ENCODE measurements at regions not wholly inside any gene's neighbourhood (a gene's known extent, or its start where the extent isn't known, plus 50 kb on each side); places are given as distances from the start of the nearest gene placed in this dataset.

DNA sequence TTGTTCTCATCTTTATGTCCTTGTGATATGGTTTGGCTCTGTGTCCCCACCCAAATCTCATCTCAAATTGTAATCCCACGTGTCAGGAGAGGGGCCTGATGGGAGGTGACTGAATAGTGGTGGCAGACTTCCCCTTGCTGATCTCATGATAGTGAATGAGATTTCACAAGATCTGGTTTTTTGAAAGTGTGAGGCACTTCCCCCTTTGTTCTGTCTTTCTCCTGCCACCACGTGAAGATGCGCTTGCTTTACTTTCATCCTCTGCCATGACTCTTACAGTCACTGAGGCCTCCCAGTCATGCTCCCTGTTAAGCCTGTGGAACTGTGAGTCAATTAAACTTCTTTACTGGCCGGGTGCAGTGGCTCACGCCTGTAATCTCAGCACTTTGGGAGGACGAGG lies 161.0 kb downstream of the HERPUD2 start:
- no peak for DNase-seq (ENCODE audit: low read depth)

DNA sequence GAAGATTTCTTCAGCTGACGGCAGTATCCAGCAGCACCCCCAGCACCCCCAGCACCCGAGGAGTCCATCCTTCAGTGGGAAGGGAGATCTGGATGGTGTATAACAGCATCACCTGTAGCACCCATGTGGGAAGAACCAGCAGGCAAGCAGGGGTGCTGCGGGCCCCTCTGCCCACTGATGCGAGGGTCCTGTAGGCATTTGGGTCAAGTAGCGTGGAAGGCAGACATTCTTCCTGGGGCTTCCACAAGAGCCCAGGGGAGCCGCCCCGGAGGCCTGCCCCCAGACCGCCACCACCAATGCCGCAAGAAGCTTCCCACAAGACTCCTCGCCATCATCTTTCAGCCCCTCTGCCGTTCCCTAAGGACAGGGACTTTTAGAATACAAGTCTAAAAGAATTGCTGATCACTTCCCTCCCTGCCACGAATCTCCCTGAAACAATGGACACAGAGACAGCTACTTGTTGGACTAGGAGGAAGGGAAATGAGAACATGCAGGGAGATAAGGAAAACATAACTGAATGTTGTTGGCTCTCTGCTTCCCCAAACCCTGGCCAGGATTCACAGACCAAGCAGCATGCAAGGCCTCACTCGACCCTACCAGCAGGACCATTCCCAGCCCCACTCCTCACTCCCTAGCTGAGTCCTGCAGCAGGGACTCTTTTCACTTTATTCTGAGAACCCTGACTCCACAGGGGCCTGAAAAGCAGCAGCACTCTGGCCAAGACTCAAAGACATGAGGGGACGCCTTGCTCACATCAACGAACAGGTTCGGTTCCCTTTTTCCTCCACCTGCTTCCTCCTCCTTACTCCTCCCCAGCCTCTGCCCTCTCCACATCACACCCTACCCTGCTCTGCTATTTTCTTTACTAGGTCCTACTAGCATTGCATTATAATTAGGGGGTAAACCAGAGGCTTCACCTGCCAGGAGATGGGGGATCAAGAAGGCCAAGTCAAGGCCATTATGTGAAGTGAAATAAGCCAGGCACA lies 164.5 kb downstream of the HERPUD2 start:
- no peak for DNase-seq (ENCODE audit: low read depth)

DNA sequence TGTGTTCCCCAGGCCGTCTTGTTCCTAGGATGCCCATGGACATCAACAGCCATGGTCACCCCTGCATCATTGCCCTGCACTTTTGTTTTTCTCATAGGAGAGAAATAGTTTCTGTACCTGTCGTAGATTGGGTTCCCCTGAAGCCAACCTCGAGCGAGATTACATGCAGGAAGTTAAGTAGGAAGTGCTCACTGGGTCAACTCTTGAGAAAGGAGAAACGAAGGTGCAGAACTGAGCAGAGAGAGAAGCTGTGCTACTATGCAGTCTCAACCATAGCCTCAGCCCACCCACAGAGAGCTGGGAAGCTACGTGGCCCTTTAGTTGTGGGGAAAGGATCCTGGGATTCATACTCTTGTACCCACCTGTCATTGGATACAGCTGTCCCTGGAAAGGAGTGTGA lies 165.2 kb downstream of the HERPUD2 start:
- DNase-seq (ENCODE audit: low read depth): no peak

DNA sequence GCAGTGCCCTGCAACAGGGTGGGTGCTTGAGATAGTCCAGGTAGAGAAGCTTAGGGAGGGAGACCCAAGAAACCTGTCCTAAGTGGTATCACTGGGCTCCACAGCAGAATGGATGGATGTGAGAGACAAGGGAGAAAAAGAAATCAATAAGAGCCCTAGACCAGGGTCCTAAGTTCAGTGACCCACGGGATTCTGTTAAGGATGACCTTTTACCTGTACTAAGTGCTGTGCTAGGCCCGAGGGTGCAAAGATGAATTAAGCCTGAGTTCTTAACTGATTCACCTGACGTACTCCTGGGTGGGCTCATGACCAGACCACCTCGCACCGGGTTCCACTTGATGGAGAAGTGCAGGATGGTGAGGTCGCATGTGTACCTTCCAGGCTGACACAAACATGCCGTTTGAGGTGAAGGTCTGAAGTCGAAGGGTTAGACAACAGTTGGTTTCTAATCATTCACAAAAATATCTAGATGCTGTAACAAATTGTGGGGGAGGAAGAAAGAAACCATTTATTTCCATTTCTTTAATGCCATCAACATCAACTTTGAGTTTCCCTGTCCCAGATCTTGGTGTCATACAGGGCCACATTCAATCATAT lies 166.5 kb downstream of the HERPUD2 start:
- no peak for DNase-seq (ENCODE audit: low read depth)

DNA sequence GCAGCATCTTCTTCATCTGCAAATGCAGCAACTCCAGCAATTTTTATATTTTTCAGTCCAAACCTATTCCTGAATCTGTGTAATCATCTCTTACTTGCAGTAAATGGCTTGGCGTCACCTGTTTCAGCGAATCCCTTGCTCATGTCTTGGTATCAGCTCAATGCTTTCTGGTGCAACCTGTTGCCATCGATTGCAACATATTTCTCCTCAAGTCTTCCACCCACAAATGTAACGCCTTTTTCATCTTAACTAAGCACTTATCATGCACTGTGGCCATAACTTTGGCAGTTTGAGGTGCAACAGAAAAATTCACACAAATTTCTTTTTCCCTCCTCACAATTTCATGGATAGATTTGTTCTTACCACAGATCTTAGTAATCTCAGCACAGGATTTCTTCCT lies 168.3 kb downstream of the HERPUD2 start:
- no peak for DNase-seq (ENCODE audit: low read depth)

DNA sequence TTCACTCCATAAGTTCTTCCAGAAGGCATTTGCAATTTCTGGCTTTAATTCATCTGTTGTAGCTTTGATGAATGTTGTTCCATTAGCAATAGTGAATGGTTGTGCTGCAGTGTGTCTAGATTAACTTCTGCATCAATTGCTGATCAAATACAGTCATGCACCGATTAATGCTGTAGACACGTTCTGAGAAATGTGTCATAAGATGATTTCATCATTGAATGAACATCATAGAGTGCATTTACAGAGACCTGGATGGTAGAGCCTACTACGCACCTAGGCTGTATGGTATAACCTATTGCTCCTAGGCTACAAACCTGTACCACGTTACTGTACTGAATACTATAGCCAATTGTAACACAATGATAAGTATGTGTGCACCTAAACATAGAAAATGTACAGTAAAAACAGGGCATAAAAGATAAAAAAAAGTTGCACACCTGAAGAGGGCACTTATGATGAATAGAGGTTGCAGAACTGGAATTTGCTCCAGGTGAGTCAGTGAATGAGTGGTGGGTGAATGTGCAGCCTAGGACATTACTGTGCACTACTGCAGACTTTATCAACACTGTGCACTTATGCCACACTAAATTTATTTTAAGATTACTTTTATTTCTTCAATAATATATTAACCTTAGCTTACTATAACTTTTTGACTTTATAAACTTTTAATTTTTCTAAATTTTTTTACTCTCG lies 170.7 kb downstream of the HERPUD2 start:
- no peak for DNase-seq (ENCODE audit: low read depth)

DNA sequence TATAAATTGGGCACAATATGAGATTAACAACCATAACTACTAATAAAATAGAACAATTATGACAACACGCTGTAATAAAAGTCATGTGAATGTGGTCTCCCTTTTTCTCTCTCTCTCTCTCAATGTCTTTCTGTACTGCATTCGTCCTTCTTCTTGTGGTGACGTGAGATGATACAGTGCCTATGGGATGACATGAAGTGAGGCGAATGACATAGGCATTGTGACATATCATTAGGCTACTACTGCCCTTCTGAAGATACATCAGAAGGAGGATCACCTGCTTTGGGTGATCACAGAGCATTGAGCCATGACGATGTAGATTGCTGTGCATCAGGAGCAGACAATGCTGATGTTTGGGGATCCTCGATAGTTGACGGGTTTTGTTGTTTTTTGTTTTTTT lies 171.6 kb downstream of the HERPUD2 start:
- no peak for DNase-seq (ENCODE audit: low read depth)

DNA sequence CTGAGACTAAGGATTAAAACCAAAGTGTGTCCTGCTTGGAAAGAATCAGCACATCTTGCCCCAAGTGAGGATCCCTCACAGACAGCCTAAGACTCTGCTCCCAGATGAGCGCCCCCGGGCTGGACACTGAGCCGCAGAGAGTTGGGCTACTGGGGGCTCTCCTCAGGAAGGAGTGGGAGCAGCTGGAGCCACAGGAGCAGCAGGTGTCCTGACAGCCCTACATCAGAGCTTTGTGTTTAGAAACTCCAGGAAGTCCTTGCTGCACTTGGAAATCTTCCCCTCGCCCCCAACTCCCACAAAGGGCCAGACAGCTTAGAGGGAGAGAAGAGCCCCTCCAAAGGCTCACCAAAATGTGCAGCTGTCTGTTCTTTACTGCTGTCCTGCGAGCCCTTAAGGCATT lies 172.2 kb downstream of the HERPUD2 start:
- no peak for DNase-seq (ENCODE audit: low read depth)

DNA sequence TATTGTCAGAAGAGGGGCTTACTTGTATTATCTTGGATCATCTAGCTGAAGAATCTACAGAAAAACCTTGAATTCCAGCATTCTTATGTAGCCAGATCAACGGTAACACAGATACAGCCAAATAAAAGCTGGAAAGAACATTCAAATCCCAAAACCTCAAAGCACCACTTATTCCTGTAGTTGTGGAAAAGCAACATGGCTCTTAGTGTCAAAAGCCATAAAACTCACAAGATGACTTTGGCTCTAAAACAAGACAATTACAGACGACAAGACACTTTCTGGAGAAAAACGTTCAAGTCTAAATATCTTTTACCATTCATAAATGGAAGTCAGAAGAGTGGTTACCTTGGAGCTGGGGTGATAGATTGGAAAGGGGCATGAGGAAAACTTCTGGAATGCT lies 173.0 kb downstream of the HERPUD2 start:
- no peak for DNase-seq (ENCODE audit: low read depth)

DNA sequence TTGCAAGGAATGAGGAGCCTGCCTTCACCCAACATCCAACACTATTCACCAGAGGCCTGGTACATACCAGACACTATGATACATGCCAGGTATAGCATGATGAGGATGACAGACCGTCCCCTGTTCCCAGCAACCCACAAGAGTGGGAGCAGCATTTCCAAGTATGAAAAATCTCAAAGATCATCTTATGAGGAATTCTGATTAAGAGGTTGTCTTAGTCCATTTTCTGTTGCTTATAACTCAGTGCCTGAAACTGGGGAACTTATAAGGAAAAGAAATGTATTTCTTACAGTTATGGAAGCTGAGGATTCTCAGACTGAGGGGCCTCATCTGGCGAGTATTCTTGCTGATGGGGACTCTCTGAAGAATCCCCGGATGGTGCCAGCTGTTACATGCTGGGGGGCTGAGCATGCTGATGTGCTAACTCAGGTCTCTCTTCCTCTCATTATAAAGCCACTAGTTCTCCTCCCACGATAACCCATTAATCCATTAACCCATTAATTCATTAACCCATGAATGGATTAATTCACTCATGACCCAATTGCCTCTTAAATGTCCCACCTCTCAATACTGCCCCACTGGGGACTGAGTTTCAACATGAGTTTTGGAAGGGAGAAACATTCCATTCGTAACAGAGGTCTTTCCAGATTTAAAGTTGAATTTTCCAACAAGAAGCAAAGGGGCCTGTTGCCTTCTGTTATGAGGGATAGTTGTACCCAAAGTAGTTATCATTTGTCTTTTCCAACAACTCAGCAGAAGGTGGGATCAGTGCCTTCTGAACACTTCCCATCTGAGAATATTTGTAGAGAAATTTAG lies 173.9 kb downstream of the HERPUD2 start:
- DNase-seq (ENCODE audit: low read depth): no peak

DNA sequence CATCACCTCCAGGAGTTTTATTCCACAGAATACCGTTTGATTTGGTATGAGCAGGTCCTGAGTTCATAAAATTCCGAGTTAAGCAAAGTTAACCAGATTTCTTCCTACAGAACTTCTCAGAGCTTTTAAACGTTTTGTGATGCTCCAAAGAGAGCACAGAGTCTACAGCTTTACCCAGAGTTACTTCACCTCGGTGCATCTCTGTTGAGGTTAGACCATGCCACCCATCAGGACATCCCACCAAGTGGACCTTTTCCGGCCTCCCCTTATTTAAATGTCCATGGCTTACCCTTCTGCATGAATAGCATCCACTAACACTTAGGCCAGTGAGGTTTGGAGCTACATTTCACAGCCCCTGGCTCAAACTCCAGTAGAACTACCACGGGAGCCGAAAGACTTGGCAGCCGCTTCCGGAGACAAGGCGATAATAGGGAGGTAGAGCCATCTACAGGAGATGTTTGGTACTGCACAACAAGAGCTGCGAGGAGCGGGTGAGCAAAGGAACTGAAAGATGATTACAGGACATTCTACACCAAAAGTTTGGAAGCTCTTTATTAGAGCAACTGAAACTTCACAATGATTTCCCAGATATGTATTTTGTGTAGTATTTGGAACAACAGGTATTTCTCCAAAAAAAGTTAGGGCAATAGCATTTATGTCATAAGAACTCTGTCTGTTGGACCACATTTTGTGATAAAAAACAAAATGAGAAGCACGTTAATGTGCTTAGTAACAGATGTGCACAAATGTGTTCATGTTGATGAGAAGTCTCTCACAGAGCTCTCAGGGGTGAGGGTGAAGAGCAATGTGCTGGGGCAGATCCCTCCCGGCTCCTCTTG lies 174.7 kb downstream of the HERPUD2 start:
- peak; percentile 40 for DNase-seq (ENCODE audit: low read depth)

DNA sequence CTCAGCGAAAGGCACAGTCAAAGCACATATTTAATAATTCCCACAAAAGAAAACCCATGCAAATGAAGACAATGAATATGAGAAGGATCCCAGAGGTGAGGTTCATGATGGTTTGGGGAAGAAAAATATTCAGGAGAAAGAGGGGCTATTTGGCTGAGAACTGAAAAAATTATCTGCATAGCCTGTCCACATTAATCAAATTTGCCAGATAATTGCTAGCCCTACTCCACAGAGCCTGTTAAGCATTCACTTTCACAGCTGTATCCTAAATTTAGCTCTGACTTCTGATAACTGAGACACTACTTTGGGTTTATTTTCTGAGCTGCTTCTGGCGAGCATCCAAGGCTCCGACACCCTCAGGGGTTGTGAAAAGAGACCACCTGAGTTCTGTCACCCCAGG lies 176.2 kb downstream of the HERPUD2 start:
- DNase-seq (ENCODE audit: low read depth): no peak

DNA sequence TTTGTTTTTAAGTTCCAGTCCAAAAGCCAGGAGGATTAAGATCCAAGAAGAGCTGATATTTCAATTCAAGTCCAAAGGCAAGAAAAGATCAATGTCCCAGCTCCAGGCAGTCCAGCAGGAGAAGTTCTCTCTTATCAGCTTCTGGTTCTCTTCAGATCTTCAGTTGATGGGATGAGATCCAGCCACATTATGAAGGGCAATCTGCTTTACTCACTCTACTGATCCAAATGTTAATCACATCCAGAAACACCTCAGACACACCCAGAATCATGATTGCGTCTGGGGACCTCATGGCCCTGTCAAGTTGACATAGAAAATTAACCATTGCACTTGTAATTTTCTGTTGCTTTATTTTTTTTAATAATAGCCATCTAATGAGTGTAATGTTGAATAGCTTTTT lies 178.4 kb downstream of the HERPUD2 start:
- no peak for DNase-seq (ENCODE audit: low read depth)

DNA sequence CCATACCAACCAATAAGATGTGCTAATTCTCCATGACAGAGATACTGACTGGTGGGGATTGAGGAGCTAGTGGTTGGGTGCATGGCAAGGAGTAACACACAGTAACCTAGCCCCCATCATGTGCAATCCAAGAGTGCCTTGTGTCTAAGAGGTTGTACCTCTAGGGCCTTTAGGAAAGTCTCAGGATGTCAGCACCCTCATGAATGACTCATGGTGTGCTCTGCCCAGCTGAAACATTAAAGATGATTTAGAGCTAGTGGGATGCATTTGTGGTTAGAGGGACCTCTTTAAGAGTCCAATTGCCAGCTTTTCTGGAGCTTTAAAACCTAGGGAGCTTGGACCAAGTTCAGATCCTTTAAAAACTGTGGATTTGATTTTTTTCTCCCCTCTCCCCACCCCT lies 181.1 kb downstream of the HERPUD2 start:
- no peak for DNase-seq (ENCODE audit: low read depth)

DNA sequence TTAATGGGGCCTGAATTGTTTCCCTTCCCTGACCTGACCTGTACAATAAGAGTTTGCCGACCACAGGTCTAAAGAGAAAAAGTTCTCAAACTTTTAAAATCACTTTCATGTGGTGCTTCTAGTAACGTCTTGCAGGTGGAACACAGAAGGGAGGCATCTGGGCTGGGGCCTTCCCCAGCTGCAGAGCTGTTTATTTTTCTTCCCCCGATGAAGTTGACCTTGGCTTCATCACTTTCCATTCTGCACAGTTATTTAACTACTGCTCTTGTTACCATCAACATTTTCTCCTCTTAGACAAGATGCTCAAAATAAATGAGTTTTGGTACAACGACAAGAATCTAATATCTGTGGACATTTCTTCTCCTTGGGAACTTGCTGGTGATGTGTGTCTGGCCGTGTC lies 181.7 kb downstream of the HERPUD2 start:
- no peak for DNase-seq (ENCODE audit: low read depth)

DNA sequence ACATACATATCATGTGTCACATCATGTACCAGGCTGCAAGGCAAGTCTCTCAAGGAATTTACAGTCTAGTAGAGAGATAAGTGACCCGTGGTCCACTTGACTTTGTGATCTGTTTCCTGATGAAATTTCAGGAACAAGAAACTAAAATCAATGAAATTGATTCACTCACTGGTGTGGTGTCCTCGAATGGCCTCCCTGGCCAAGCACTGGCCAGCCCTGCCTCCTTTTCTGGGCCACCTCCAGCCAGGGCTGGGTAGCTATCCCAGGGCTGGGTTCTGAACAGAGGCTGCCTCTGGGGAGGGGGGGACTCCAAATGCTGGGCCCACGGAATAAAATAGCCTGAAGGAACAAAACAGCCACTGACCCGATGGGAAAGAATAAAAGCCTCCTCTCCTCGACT lies 182.2 kb downstream of the HERPUD2 start:
- DNase-seq (ENCODE audit: low read depth): no peak

DNA sequence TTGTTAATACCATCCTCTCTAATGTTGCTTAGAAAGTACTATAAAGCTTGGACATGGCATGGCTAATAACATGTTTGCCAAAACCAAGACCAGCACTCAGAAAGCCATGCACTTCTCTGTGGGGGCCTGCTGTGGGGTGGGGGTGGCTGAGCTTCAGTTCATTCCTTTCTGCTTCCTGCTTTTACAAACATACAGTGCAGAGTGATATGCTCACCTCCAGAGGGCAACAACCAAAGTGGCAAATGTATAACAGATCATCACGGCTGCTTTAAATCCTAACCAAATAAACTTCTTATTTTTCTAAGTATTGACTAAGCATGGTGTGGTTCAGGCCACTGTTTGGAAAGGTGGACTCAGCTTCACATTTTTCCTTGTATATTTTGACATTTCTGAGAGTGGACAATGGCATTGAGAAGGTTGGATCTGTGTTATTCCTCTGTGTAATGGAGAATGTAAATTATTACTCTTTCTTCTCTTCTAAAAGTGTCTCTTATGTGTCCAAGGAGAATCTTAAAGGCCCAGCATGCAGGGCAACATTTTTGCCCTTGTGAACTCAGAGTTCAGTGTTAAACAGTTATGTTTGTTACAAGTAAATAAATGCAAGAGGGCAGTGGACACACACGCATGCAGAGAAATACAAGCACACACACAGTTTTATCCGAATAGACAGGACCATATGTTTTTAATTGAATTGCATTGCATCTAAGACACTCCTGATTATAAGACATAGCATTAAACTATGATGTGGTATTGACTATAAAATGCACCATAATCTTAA lies 186.1 kb downstream of the HERPUD2 start:
- no peak for DNase-seq (ENCODE audit: low read depth)

DNA sequence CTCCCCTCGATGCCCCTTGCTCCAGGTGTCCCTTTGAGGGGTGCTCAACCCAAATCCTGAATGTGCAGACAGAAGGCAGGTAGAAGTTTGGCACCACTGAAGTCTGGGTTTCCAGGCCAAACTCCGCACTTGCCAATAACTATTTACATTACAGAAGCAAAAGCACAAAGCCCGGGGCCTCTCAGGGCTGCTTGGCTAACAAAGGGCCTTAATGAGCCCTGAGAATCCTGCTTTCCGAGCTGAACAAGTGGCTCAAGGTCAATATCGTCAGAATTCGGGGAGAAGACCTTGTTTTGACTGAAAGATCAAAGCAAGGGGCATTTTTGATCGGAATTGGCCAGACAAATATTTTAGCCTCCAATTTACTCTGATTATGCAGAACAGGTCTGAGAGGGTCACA lies 189.9 kb downstream of the HERPUD2 start:
- DNase-seq (ENCODE audit: low read depth): no peak

DNA sequence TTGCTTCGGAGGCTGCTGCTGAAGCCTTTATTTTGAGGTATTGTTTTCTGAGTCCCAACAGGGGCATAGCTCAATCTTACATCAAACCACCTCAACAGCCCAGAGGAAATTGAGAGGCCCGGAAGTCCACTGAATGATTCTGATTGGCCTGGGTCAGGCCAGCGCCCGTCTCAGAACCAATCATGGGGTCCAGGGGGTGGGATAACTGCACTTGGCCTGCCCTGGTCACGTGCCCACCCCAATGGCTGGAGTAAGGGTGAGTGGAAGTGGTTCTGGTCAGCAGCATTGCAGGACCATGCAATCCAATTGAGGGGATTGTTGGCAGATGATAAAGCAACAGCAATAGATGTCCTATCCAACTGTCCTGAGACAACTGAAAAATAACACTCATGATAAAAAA lies 190.6 kb downstream of the HERPUD2 start:
- no peak for DNase-seq (ENCODE audit: low read depth)

DNA sequence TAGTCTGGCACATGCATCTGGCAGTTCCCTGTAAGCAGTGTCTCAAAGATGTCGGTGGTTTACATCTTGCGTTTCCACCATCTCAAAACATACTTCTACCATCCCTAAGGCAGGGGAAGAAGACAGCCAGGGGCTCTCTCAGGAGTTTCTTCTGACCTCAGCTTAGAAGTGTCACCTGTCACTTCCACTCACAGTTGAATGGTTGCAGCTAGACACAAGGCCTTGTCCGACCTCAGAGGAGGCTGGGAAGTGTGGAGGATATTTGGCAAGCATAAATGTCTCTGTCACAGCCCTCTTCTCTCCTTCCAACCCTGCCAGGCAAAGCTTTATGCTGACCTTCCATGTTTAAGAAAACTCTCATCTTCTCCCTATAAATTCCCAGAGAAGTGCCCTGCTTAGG lies 193.3 kb downstream of the HERPUD2 start:
- no peak for DNase-seq (ENCODE audit: low read depth)

Data from HS-27A (cell line).